GM19372 (cell line): ENCODE measurements at regions not wholly inside any gene's neighbourhood (a gene's known extent, or its start where the extent isn't known, plus 50 kb on each side); places are given as distances from the start of the nearest gene placed in this dataset.
"Not testable (repeated sequence)": the region's sequence is repeated elsewhere in the genome, so short reads cannot be mapped to it uniquely, and the experiment has no call there.

Source experiments
- ATAC-seq: cut with Tn5 transposase; IDR thresholded peaks from one replicate; pipeline ENCODE4 v1.9.1; 2021; ENCODE audit warnings: mild to moderate bottlenecking, low read depth, moderate library complexity; ENCODE audit not compliant: unreplicated experiment

DNA sequence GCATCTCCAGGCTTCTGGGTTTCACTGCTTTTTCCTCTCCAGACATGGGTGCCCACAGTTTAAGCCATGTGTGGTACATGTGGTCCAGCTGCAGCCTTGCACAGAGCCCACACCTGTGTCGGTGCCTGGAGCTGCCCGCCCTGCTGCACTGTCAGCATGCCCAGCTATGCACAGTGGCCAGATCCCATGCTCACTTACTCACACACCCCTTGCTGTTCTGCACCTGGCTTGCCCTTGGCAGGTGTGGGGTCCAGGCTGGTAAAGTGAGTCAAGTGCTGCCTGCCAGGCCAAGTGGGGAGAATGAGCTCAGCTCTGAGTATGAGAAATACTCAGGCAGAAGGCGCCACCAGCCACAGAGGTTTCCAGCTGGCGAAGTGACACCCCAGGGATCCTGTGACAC, 739.9 kb downstream of the CDH11 start:
- no peak for ATAC-seq

DNA sequence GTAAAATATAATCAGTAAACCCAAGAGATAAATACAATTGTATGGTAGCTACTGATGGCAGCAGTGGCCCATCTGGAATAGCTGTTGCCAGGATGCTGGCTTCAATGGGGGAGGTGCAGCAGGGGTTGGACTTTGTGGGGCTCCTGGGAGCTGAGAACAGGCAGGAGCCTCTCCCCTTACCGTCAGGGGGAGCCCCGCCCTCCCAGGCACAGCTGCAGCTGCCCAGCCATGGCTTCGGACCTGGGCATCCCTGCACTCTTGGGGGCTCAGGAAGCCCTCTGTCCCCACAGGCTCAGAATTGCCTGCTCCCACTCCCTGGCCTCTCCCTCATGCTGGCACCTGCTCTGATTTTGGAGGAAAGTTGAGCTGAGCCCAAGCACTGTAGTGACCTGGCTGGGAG, 741.1 kb downstream of the CDH11 start:
- ATAC-seq, result no peak

DNA sequence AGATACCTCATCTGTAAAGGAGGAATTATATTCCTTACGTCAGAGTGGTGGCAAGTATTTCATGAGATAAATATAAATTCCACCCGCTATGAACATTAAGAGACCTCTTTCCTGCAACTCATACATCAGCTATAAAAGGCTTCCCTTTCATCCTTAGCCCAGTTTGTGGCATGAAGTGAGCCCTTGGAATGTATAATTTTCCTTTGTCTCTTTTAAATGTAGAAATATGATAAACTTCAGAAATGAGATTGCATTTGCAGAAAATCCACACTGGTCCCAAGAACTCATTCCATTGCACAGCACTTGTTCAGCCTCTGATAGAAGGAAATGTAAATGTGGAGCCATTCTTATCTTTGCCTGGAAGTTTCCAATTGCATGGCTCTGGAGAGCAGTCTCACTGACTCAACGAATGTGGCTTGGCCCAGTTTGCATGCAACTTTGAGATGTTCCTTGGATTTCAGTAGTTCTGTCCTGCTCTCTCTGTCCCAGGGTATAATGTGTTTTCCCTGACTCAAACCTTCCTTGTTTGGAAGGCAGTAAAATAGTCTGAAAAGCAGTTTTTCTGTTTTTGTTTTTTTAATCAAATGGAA, 746.4 kb downstream of the CDH11 start:
- no peak for ATAC-seq

DNA sequence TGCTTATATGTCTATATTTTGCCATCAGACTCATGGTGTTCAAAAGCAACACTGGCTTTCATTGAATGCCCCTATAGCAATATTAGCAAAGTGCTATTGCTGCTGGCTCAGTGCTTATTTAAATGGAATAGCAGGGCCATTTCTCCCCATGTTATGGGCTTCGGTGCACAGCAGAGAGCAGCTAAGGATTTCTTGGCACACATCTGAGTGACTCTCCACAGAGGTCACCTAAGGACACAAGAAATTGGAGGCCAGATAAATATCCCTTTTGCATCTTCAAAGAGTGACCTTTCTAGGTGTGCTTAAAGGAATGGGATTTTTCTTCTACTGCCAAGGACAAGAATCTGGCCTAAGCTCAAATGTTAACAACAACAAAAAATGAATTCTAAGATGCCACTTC, 751.8 kb downstream of the CDH11 start:
- ATAC-seq, result no peak

DNA sequence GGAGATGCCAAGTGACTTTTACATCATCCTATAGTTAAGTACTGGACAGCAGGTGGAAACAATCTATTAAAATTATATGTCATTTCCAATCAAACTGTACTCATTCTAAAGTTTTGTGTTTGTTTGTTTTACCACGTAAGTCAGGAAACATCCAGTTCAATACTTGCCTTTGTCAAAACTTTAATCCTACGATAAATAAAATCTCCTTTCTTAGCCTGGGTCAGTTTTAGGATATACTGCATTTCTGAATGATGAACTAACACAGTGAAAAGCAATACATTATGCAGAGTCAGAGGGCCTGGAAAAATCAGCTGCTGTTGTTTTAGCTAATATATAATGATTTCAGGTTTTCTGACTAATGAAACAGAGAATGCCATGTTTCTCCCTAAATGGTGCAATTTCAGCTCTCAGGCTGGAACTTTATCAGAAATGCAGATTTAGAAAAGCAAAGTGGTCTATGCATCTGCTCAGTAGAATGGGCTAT, 756.4 kb downstream of the CDH11 start:
- no peak for ATAC-seq

DNA sequence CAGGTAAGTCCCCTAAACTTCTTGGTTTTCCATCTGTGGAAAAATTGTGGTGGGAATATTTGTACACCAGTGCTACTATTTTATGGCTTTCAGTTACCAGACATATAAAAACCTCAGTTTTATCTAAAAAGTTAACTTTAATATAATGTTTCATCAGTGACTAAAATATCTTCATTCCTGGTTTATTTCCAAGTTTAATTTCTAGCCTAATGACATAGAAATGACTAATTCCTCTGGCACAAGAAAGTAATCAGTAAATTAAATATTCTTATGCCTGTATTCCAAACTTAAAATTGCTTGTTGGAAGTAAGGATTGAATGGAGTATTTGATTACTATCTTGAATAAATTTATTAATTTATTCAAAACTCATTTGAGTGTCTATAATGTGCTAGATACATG, 757.0 kb downstream of the CDH11 start:
- no peak for ATAC-seq

DNA sequence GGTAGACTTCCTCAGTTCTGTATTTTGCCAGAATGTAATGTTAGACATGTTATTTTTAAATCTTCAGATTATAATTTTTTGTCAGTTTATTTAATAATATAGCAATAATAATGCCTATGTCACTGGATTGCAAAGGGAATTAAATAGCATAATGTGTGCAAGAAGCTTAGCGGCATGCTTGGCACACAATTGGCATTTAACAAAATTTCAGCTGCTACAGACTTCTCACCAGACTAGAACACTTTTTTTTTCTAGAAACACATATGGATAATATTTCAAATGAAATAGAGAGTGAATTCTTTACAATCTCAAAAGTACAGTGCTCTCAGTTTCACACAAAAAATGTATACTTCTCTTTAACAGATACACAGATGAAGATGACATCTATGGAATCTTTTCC, 757.4 kb downstream of the CDH11 start:
- ATAC-seq, result no peak

DNA sequence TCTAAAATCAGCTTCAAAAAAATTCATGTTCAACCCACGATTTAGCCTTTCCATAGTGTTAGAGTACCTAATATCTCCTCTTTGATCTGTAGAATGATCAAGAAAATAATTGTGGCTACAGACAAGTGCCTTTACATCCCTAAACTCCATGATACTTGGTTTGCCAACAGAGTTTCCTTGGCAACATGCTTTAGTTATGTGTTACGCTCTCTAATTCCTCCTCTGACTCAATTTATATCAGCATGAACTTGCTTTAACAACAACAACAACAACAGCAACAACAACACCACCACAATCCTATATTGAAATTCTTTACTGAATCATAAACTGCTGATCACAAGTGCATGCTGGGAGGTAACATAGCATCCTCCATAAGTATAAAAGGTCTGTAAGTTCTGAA, 757.8 kb downstream of the CDH11 start:
- ATAC-seq, result no peak

DNA sequence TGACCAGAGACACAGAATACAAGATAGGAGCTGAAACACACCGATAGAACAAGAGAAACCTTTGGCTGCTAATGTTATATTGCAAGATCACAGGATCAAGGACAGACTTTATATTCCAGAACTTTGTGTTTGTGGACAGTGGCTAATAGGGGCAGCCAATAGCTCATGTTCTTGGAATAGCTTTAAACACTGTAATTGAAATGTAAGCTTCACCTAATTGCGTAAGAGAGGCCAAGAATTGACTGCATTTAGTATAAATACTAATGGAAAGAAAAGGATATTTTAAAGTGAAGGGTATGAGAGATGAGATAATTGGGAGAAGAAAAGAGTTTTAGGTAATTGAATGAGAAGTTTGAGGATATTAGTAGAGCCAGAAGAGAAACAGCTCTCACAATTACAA, 758.8 kb downstream of the CDH11 start:
- ATAC-seq, result no peak

DNA sequence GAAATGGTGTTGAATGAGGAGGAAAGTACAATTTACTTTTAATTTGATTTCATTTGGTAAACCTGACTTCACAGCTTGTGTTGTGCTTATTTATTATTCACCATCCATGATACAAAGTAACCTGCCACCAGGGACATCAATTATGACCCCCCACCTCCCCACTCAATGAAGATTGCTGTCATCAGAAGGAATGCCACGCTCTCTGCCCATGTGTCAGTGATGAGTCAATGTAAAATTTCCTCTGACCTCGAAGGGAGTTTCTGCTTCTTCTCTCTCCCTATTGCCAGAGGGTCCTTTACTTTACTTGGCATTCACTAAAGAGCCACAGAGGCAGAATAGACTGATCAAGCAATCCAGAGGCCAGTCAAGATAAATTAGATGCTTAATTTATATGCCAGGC, 759.7 kb downstream of the CDH11 start:
- ATAC-seq, result no peak

DNA sequence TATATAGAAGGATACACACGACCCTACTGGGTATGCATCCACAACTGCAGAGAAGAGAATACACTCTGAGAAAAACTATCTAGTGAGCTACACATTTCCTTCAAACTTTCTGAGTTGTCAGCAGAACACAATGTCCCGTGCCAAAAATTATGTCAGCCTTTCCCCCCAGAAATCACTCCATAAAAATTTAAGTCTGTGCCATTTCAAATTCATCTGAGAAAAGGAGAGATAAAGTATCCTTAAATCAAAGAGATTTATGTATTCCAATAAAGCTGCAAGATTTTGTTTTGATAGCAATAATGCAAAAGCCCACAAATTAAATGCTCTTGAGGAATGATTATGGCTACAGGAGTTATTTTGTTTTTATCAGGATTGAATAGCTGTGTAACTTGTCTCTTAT, 760.1 kb downstream of the CDH11 start:
- no peak for ATAC-seq

DNA sequence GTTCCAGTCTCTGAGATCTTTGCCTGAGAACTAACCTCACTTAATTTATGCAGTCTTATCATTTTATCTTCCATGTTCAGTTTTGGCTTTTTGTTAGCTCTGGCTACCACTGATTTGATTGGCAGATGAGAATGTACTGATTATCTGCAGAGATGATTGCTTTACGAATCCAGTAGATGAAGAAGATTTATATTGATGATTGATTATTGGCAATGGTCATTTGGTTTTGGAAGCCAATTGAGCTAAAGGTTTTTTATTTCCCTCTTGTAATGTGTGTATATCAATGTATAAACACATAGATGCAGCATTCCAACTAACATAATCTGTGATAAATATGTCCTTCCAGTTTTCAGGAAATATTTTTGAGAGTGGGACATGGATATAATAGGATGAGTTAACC, 763.6 kb downstream of the CDH11 start:
- ATAC-seq, result no peak

DNA sequence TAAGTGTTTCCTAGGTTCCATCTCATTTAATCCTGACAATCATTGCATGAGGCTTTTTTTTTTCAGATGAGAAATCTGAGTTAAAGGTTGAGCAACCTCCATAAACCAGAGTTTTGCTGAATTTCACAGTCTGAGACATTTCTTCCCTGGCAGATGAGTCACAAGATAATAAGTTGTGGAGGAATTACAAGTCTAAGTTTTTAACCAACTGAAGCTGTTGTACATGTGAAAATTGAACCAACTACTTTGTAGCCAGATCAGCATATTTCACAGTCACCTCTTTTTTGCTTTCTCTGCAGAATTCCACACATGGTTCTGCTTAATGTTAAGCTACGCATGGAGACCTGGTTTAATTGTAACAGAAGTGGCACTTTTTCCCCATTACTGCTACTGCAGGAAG, 765.6 kb downstream of the CDH11 start:
- no peak for ATAC-seq

DNA sequence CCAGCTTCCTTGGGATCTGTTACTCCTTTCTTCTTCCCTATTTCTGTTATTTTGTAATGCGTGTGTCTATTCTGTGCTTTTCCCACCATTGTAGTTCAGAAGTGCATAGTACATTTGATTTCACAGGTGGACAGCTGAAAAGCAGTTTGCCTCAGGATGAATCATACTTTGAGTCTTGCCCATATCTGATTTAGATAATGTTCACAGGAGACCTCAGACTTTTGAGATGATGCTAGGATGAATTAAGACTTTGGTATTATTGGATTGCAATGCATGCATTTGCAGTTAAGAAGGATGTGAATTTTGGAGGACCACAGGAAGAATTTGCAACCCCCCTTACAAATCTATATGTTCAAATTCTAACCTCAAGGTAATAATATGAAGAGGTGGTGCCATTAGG, 769.6 kb downstream of the CDH11 start:
- ATAC-seq, result no peak

DNA sequence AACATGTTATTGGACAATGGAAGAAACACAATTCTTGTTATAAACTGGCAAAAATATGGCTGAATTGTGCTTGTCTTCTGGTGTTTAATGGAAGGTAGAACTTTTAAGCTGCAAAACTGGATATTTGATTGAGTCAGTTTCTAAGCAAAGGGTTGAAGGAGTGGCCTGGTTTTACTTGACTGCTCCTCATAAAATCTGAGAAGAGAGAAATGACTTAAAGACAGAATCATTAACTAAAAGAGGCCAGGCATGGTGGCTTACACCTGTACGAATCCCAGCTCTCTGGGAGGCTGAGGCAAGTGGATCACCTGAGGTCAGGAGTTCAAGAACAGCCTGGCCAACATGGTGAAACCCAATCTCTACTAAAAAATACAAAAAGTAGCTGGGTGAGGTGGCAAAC, 770.7 kb downstream of the CDH11 start:
- no peak for ATAC-seq

DNA sequence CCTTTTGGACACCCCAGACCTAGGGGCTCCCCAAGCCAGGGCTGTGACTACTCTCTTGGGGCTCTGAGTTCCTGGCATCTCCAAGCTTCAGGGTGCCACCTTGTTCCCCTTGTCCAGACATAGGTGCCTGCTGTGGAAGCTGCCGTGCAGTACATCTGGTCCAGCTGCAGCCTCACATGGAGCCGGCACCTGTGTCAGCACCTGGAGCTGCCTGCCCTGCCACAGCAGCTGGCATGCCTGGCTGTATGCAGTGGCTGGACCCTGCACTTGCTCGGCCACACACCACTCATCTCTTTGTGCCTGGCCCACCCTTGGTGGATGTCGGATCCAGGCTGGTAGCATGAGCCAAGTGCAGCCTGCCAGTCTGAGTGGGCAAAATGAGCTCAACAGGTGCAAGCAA, 775.8 kb downstream of the CDH11 start:
- no peak for ATAC-seq

DNA sequence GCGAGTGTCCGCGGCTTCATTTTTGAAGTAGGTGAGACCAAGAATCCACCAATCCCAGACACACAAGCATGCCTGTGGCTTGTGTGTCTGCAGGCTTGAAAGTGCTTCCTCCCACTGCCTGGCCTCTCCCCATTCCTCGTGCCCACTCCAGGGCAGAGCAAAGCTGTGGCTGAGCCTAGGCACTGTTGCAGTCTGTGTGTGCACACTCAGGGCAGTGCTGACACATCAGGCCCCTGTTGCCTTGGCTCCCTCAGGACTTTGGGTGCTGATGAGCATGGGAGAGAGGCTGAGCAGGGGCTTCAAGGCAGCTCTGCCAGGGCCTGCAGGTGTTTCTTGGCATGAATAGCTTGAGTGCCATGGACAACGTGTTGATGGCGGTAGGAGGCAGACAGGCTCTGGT, 776.7 kb downstream of the CDH11 start:
- no peak for ATAC-seq

DNA sequence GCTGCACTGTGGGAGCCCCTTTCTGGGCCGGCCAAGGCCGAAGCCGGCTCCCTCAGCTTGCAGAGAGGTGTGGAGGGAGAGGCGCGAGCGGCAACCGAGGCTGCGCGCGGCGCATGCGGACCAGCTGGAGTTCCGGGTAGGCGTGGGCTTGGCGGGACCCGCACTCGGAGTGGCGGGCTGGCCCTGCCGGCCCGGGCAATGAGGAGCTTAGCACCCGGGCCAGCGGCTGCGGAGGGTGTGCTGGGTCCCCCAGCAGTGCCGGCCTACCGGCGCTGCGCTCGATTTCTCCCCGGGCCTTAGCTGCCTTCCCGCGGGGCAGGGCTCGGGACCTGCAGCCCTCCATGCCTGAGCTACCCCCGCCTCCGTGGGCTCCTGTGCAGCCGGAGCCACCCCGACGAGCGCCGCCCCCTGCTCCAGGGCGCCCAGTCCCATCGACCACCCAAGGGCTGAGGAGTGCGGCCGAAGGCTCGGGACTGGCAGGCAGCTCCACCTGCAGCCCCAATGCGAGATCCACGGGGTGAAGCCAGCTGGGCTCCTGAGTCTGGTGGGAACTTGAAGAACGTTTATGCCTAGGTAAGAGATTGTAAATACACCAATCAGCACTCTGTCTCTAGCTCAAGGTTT, 777.9 kb downstream of the CDH11 start:
- ATAC-seq, result not testable (repeated sequence)

DNA sequence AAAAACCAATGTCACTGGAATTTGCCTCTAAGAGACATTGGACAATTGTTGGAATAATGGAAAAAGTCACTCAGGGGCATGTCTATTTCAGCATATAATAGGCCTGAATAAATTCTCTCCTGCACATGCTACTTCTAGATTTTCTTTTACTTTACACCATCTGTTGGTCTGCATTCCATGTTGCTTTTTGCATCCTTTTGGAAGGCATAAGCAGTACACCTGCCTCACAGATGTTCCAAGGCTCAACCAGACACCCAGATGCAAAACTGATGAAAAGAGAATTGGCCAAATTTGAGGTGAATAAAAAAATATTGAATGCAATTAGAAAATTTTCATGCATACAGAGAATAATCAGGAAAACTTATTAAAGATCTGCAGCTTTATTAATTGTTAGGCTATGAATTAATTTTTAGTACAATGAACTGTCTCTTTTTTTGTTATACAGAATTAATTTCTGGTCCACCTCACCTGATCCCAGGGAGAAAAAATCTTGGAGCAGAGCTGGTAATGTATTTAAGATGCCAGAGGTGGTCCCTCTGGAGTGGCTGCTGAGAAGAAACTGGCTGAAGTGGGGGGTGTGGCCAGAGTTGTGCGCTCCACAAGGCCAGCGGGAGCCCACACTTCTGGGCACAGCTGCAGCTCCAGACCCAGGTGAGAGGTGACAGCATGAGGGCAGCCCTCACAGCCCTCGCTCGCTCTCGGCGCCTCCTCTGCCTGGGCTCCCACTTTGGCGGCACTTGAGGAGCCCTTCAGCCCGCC, 778.6 kb downstream of the CDH11 start:
- ATAC-seq, result no peak

DNA sequence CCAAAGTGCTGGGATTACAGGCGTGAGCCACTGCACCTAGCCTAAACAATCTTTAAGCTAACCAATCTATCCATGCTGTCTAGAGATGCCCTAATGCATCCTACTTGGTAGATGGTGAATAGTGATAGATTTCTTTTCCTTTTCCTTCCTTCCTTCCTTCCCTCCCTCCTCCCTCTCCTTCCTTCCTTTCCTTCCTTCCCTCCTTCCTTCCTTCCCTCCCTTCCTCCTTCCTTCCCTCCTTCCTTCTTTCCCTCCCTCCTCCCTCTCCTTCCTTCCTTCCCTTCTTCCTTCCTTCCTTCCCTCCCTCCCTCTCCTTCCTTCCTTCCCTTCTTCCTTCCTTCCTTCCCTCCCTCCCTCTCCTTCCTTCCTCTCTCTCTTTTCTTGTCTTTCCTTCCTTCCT, 780.5 kb downstream of the CDH11 start:
- not testable (repeated sequence) for ATAC-seq

DNA sequence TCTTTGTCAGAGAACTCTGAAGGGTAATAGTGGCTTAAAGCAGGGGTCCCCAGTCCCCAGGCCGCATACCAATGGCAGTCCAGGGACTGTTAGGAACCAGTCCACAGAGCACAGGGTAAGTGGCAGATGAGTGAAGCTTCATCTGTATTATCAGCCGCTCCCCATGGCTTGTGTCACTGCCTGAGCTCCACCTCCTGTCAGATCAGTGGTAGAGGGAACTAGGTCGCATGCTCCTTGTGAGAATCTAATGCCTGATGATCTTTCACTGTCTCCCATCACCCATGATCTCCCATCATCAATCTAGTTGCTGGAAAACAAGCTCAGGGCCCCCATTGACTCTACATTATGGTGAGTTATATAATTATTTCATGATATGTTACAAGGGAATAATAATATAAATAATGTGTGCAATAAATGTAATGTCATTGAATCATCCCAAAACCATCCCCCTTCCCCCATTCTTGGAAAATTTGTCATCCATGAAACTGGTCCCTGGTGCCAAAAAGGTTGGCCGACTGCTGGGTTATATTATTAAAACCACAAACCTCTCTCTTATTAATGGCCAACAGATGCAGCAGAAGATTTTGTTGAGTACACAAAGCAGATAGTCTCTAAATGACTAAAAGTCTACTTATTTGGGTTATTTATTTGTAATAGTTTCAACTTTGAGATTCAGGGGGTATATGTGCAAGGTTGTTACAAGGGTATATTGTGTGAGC, 782.7 kb downstream of the CDH11 start:
- ATAC-seq, result no peak
